ENCODE measurements at regions not wholly inside any gene's neighbourhood (a gene's known extent, or its start where the extent isn't known, plus 50 kb on each side); places are given as distances from the start of the nearest gene placed in this dataset.
A peak's percentile ranks its signal among the peaks of the same experiment; 100 is the strongest.

GRCh38 chr13:105959876-105960275, 575.6 kb downstream of the EFNB2 start:
- no peaks in the 10 kb centered on the region for H3K27me3 ChIP-seq (ENCODE audit: control insufficient read depth in 5 of 5, insufficient read depth in 4 of 5, low read length in 5 of 5)
- no peaks in the 10 kb centered on the region for H3K9me3 ChIP-seq (ENCODE audit: control insufficient read depth in 5 of 5, low read length in 5 of 5)
- no peak overlapping the region for H3K4me3 ChIP-seq (ENCODE audit: low read depth in 1 of 5, low read length in 5 of 5)
- no peak overlapping the region for H3K9ac ChIP-seq (ENCODE audit: low read length in 5 of 5)
- H3K4me1 ChIP-seq (ENCODE audit: control insufficient read depth in 5 of 5, insufficient read depth in 5 of 5, low read length in 5 of 5): peaks cover 0 to 11% (median 5%) of the 10 kb centered on the region in 5 donors
- no peak overlapping the region for H3K27ac ChIP-seq (ENCODE audit: low read depth, low read length)
- H3K36me3 ChIP-seq (ENCODE audit: control insufficient read depth in 5 of 5, insufficient read depth in 5 of 5, low read length in 5 of 5): no peaks in the 10 kb centered on the region

- no peaks in the 10 kb centered on the region for H3K27me3 ChIP-seq (ENCODE audit: control insufficient read depth in 5 of 5, insufficient read depth in 4 of 5, low read length in 5 of 5)
- H3K9me3 ChIP-seq (ENCODE audit: control insufficient read depth in 5 of 5, low read length in 5 of 5): peaks cover 0 to 1% (median 0%) of the 10 kb centered on the region in 5 donors
- no peak overlapping the region for H3K27ac ChIP-seq (ENCODE audit: low read depth, low read length)
- H3K9ac ChIP-seq (ENCODE audit: low read length in 5 of 5): no peak overlapping the region
- H3K36me3 ChIP-seq (ENCODE audit: control insufficient read depth in 5 of 5, insufficient read depth in 5 of 5, low read length in 5 of 5): no peaks in the 10 kb centered on the region
- no peak overlapping the region for H3K4me3 ChIP-seq (ENCODE audit: low read depth in 1 of 5, low read length in 5 of 5)
- peaks cover 0 to 11% (median 5%) of the 10 kb centered on the region in 5 donors for H3K4me1 ChIP-seq (ENCODE audit: control insufficient read depth in 5 of 5, insufficient read depth in 5 of 5, low read length in 5 of 5)
These were observed 577.6 kb downstream of the EFNB2 start for GRCh38 chr13:105957769-105958438.

- H3K27me3 ChIP-seq (ENCODE audit: control insufficient read depth in 5 of 5, insufficient read depth in 4 of 5, low read length in 5 of 5): no peaks in the 10 kb centered on the region
- H3K4me3 ChIP-seq (ENCODE audit: low read depth in 1 of 5, low read length in 5 of 5): peak overlapping the region in 2 of 5 donors; percentile 7 to 23
- H3K4me1 ChIP-seq (ENCODE audit: control insufficient read depth in 5 of 5, insufficient read depth in 5 of 5, low read length in 5 of 5): peaks cover 0 to 11% (median 5%) of the 10 kb centered on the region in 5 donors
- H3K9ac ChIP-seq (ENCODE audit: low read length in 5 of 5): no peak overlapping the region
- peaks cover 0 to 2% (median 0%) of the 10 kb centered on the region in 5 donors for H3K9me3 ChIP-seq (ENCODE audit: control insufficient read depth in 5 of 5, low read length in 5 of 5)
- H3K36me3 ChIP-seq (ENCODE audit: control insufficient read depth in 5 of 5, insufficient read depth in 5 of 5, low read length in 5 of 5): no peaks in the 10 kb centered on the region
- no peak overlapping the region for H3K27ac ChIP-seq (ENCODE audit: low read depth, low read length)
These were observed 578.5 kb downstream of the EFNB2 start for GRCh38 chr13:105956921-105957320.

- Histone ChIP-seq H3K27ac (ENCODE audit: low read depth, low read length) (no peak overlapping the region), H3K27me3 (ENCODE audit: control insufficient read depth in 5 of 5, insufficient read depth in 4 of 5, low read length in 5 of 5) (no peaks in the 10 kb centered on the region), H3K36me3 (ENCODE audit: control insufficient read depth in 5 of 5, insufficient read depth in 5 of 5, low read length in 5 of 5) (no peaks in the 10 kb centered on the region), H3K4me3 (ENCODE audit: low read depth in 1 of 5, low read length in 5 of 5) (no peak overlapping the region), H3K4me1 (ENCODE audit: control insufficient read depth in 5 of 5, insufficient read depth in 5 of 5, low read length in 5 of 5) (peaks cover 0 to 9% (median 5%) of the 10 kb centered on the region in 5 donors), H3K9me3 (ENCODE audit: control insufficient read depth in 5 of 5, low read length in 5 of 5) (peaks cover 0 to 2% (median 0%) of the 10 kb centered on the region in 5 donors), H3K9ac (ENCODE audit: low read length in 5 of 5) (no peak overlapping the region)
These were observed 582.5 kb downstream of the EFNB2 start for GRCh38 chr13:105952973-105953290.

GRCh38 chr13:105952233-105952972, 583.1 kb downstream of the EFNB2 start:
- H3K36me3 ChIP-seq (ENCODE audit: control insufficient read depth in 5 of 5, insufficient read depth in 5 of 5, low read length in 5 of 5): no peaks in the 10 kb centered on the region
- peaks cover 0 to 8% (median 3%) of the 10 kb centered on the region in 5 donors for H3K4me1 ChIP-seq (ENCODE audit: control insufficient read depth in 5 of 5, insufficient read depth in 5 of 5, low read length in 5 of 5)
- H3K27me3 ChIP-seq (ENCODE audit: control insufficient read depth in 5 of 5, insufficient read depth in 4 of 5, low read length in 5 of 5): no peaks in the 10 kb centered on the region
- H3K4me3 ChIP-seq (ENCODE audit: low read depth in 1 of 5, low read length in 5 of 5): no peak overlapping the region
- no peak overlapping the region for H3K9ac ChIP-seq (ENCODE audit: low read length in 5 of 5)
- H3K27ac ChIP-seq (ENCODE audit: low read depth, low read length): no peak overlapping the region
- H3K9me3 ChIP-seq (ENCODE audit: control insufficient read depth in 5 of 5, low read length in 5 of 5): peaks cover 0 to 2% (median 0%) of the 10 kb centered on the region in 5 donors

- Histone ChIP-seq H3K9me3 (ENCODE audit: control insufficient read depth in 5 of 5, low read length in 5 of 5) (peaks cover 0 to 2% (median 0%) of the 10 kb centered on the region in 5 donors), H3K36me3 (ENCODE audit: control insufficient read depth in 5 of 5, insufficient read depth in 5 of 5, low read length in 5 of 5) (no peaks in the 10 kb centered on the region)
These were observed 587.3 kb downstream of the EFNB2 start for GRCh38 chr13:105948143-105948542.

GRCh38 chr13:105940882-105941281, 594.6 kb downstream of the EFNB2 start:
- Histone ChIP-seq H3K9me3 (ENCODE audit: control insufficient read depth in 5 of 5, low read length in 5 of 5) (no peaks in the 10 kb centered on the region), H3K27ac (ENCODE audit: low read depth, low read length) (no peak overlapping the region), H3K36me3 (ENCODE audit: control insufficient read depth in 5 of 5, insufficient read depth in 5 of 5, low read length in 5 of 5) (no peaks in the 10 kb centered on the region), H3K4me3 (ENCODE audit: low read depth in 1 of 5, low read length in 5 of 5) (no peak overlapping the region), H3K9ac (ENCODE audit: low read length in 5 of 5) (no peak overlapping the region), H3K27me3 (ENCODE audit: control insufficient read depth in 5 of 5, insufficient read depth in 4 of 5, low read length in 5 of 5) (no peaks in the 10 kb centered on the region), H3K4me1 (ENCODE audit: control insufficient read depth in 5 of 5, insufficient read depth in 5 of 5, low read length in 5 of 5) (peaks cover 0 to 4% (median 0%) of the 10 kb centered on the region in 5 donors)

More at GRCh38 chr13:105948143-105948542, 587.3 kb downstream of the EFNB2 start:
- Histone ChIP-seq H3K9ac (ENCODE audit: low read length in 5 of 5) (no peak overlapping the region), H3K4me1 (ENCODE audit: control insufficient read depth in 5 of 5, insufficient read depth in 5 of 5, low read length in 5 of 5) (no peaks in the 10 kb centered on the region), H3K4me3 (ENCODE audit: low read depth in 1 of 5, low read length in 5 of 5) (no peak overlapping the region), H3K27ac (ENCODE audit: low read depth, low read length) (no peak overlapping the region), H3K27me3 (ENCODE audit: control insufficient read depth in 5 of 5, insufficient read depth in 4 of 5, low read length in 5 of 5) (no peaks in the 10 kb centered on the region)

GRCh38 chr13:105937451-105937850, 598.0 kb downstream of the EFNB2 start:
- H3K9me3 ChIP-seq (ENCODE audit: control insufficient read depth in 5 of 5, low read length in 5 of 5): no peaks in the 10 kb centered on the region
- no peak overlapping the region for H3K4me3 ChIP-seq (ENCODE audit: low read depth in 1 of 5, low read length in 5 of 5)
- H3K36me3 ChIP-seq (ENCODE audit: control insufficient read depth in 5 of 5, insufficient read depth in 5 of 5, low read length in 5 of 5): no peaks in the 10 kb centered on the region

GRCh38 chr13:105936816-105937215, 598.6 kb downstream of the EFNB2 start:
- Histone ChIP-seq H3K9ac (ENCODE audit: low read length in 5 of 5) (no peak overlapping the region), H3K4me1 (ENCODE audit: control insufficient read depth in 5 of 5, insufficient read depth in 5 of 5, low read length in 5 of 5) (peaks cover 0 to 4% (median 0%) of the 10 kb centered on the region in 5 donors), H3K9me3 (ENCODE audit: control insufficient read depth in 5 of 5, low read length in 5 of 5) (no peaks in the 10 kb centered on the region), H3K4me3 (ENCODE audit: low read depth in 1 of 5, low read length in 5 of 5) (no peak overlapping the region), H3K27me3 (ENCODE audit: control insufficient read depth in 5 of 5, insufficient read depth in 4 of 5, low read length in 5 of 5) (no peaks in the 10 kb centered on the region), H3K27ac (ENCODE audit: low read depth, low read length) (no peak overlapping the region), H3K36me3 (ENCODE audit: control insufficient read depth in 5 of 5, insufficient read depth in 5 of 5, low read length in 5 of 5) (no peaks in the 10 kb centered on the region)

More at GRCh38 chr13:105937451-105937850, 598.0 kb downstream of the EFNB2 start:
- H3K27me3 ChIP-seq (ENCODE audit: control insufficient read depth in 5 of 5, insufficient read depth in 4 of 5, low read length in 5 of 5): no peaks in the 10 kb centered on the region
- peaks cover 0 to 4% (median 0%) of the 10 kb centered on the region in 5 donors for H3K4me1 ChIP-seq (ENCODE audit: control insufficient read depth in 5 of 5, insufficient read depth in 5 of 5, low read length in 5 of 5)
- H3K9ac ChIP-seq (ENCODE audit: low read length in 5 of 5): no peak overlapping the region
- no peak overlapping the region for H3K27ac ChIP-seq (ENCODE audit: low read depth, low read length)

- Histone ChIP-seq H3K36me3 (ENCODE audit: control insufficient read depth in 5 of 5, insufficient read depth in 5 of 5, low read length in 5 of 5) (no peaks in the 10 kb centered on the region), H3K9me3 (ENCODE audit: control insufficient read depth in 5 of 5, low read length in 5 of 5) (no peaks in the 10 kb centered on the region), H3K27me3 (ENCODE audit: control insufficient read depth in 5 of 5, insufficient read depth in 4 of 5, low read length in 5 of 5) (no peaks in the 10 kb centered on the region), H3K27ac (ENCODE audit: low read depth, low read length) (no peak overlapping the region), H3K4me1 (ENCODE audit: control insufficient read depth in 5 of 5, insufficient read depth in 5 of 5, low read length in 5 of 5) (no peaks in the 10 kb centered on the region), H3K9ac (ENCODE audit: low read length in 5 of 5) (no peak overlapping the region), H3K4me3 (ENCODE audit: low read depth in 1 of 5, low read length in 5 of 5) (no peak overlapping the region)
These were observed 606.0 kb downstream of the EFNB2 start for GRCh38 chr13:105929505-105929904.

Data from subcutaneous abdominal adipose tissue (tissue), 5 donors.